ENCODE measurements at regions not wholly inside any gene's neighbourhood (a gene's known extent, or its start where the extent isn't known, plus 50 kb on each side); places are given as distances from the start of the nearest gene placed in this dataset.

- no peak for DNase-seq (ENCODE audit: low spot score)
- in situ Hi-C loops (cut with MboI; ENCODE audit: low pct_unique_long_range_greater_than_20kb, low sequenced_read_pairs, unreplicated experiment) = no loop called here
- TF ChIP-seq, protein P1, sequence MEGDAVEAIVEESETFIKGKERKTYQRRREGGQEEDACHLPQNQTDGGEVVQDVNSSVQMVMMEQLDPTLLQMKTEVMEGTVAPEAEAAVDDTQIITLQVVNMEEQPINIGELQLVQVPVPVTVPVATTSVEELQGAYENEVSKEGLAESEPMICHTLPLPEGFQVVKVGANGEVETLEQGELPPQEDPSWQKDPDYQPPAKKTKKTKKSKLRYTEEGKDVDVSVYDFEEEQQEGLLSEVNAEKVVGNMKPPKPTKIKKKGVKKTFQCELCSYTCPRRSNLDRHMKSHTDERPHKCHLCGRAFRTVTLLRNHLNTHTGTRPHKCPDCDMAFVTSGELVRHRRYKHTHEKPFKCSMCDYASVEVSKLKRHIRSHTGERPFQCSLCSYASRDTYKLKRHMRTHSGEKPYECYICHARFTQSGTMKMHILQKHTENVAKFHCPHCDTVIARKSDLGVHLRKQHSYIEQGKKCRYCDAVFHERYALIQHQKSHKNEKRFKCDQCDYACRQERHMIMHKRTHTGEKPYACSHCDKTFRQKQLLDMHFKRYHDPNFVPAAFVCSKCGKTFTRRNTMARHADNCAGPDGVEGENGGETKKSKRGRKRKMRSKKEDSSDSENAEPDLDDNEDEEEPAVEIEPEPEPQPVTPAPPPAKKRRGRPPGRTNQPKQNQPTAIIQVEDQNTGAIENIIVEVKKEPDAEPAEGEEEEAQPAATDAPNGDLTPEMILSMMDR (IDR thresholded peaks at IDR 0.05; ENCODE audit: extremely low read depth, insufficient read depth, missing control alignments) = no peak
Measured at GRCh38 chr11:111044751-111045406, 200.6 kb upstream of the POU2AF2 start.

DNA sequence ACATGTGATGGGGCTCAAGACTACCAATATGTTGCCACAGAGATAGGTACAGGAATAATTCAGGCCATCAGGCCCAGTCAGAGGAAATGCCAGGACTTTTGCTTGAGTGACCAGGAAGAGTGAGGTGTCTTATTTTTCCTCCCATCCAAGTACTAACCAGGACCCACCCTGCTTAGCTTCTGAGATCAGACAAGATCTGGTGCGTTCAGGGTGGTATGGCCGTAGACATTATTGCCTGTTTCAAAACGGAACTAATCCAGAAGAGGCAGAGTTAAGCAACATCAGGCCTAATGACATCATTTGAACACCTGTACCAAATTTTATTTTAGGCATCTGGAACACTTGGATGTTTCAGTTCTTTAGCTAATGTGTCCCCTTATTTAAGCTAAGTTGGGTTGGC is 205.5 kb upstream of the POU2AF2 start:
- in situ Hi-C loops (cut with MboI; ENCODE audit: low pct_unique_long_range_greater_than_20kb, low sequenced_read_pairs, unreplicated experiment) = no loop called here
- no peak for DNase-seq (ENCODE audit: low spot score)
- TF ChIP-seq, protein P1 (IDR thresholded peaks at IDR 0.05; ENCODE audit: extremely low read depth, insufficient read depth, missing control alignments) = no peak

- TF ChIP-seq, protein P1 (IDR thresholded peaks at IDR 0.05; ENCODE audit: extremely low read depth, insufficient read depth, missing control alignments) = no peak
- in situ Hi-C loops (cut with MboI; ENCODE audit: low pct_unique_long_range_greater_than_20kb, low sequenced_read_pairs, unreplicated experiment) = no loop called here
- DNase-seq (ENCODE audit: low spot score) = no peak
Measured at GRCh38 chr11:111035746-111036145, 209.8 kb upstream of the POU2AF2 start.

- TF ChIP-seq, protein P1 (IDR thresholded peaks at IDR 0.05; ENCODE audit: extremely low read depth, insufficient read depth, missing control alignments) = no peak
- in situ Hi-C loops (cut with MboI; ENCODE audit: low pct_unique_long_range_greater_than_20kb, low sequenced_read_pairs, unreplicated experiment) = no loop called here
- DNase-seq (ENCODE audit: low spot score) = no peak
Measured at GRCh38 chr11:111026241-111026640, 219.3 kb upstream of the POU2AF2 start.

- in situ Hi-C loops (cut with MboI; ENCODE audit: low pct_unique_long_range_greater_than_20kb, low sequenced_read_pairs, unreplicated experiment) = no loop called here
- no peak for DNase-seq (ENCODE audit: low spot score)
- TF ChIP-seq, protein P1 (IDR thresholded peaks at IDR 0.05; ENCODE audit: extremely low read depth, insufficient read depth, missing control alignments) = no peak
Measured at GRCh38 chr11:111021131-111021530, 224.4 kb upstream of the POU2AF2 start.

GRCh38 chr11:111019871-111020670 is 225.5 kb upstream of the POU2AF2 start:
- no peak for DNase-seq (ENCODE audit: low spot score)
- TF ChIP-seq, protein P1 (IDR thresholded peaks at IDR 0.05; ENCODE audit: extremely low read depth, insufficient read depth, missing control alignments) = no peak
- in situ Hi-C loops (cut with MboI; ENCODE audit: low pct_unique_long_range_greater_than_20kb, low sequenced_read_pairs, unreplicated experiment) = no loop called here
